ENCODE measurements at regions not wholly inside any gene's neighbourhood (a gene's known extent, or its start where the extent isn't known, plus 50 kb on each side); places are given as distances from the start of the nearest gene placed in this dataset.
A peak's percentile ranks its signal among the peaks of the same experiment; 100 is the strongest.

DNA sequence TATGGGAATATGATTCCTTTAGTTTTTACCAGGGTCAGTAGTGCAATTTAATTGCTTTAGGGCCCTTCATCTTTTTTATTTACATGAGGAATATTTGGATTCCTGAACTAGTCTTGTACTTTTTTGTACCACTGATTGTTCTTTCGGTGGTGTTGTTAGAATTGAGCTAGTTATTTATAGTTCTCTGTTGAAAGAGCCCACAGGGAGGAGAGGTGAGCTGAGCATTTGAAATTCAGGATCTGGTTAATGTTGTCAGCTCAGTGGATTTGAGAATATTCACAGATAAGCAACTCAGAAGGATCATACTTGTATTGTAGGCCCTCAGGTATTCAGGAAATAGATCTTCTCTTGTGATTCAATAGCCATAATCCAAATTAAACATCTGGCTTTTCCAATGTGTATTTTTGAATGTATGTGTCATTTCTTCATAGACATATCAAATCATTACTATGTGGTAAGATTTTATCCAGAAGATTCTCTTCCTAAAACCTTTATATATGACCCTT lies 613.2 kb downstream of the ISL1 start:
- ATAC-seq (no peak), DNase-seq (no peak)
- H3K9me3 ChIP-seq = no peaks in the 10 kb centered on the region
- H3K27me3 ChIP-seq = no peaks in the 10 kb centered on the region
- TF ChIP-seq, protein P1, sequence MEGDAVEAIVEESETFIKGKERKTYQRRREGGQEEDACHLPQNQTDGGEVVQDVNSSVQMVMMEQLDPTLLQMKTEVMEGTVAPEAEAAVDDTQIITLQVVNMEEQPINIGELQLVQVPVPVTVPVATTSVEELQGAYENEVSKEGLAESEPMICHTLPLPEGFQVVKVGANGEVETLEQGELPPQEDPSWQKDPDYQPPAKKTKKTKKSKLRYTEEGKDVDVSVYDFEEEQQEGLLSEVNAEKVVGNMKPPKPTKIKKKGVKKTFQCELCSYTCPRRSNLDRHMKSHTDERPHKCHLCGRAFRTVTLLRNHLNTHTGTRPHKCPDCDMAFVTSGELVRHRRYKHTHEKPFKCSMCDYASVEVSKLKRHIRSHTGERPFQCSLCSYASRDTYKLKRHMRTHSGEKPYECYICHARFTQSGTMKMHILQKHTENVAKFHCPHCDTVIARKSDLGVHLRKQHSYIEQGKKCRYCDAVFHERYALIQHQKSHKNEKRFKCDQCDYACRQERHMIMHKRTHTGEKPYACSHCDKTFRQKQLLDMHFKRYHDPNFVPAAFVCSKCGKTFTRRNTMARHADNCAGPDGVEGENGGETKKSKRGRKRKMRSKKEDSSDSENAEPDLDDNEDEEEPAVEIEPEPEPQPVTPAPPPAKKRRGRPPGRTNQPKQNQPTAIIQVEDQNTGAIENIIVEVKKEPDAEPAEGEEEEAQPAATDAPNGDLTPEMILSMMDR (IDR thresholded peaks at IDR 0.05) = no peak
- intact Hi-C loops (cut with DNase I) = no loop called here
- no peaks in the 10 kb centered on the region for H3K4me1 ChIP-seq
- no peak overlapping the region for H3K4me3 ChIP-seq
- no peaks in the 10 kb centered on the region for H3K36me3 ChIP-seq
- H3K27ac ChIP-seq = no peak overlapping the region

DNA sequence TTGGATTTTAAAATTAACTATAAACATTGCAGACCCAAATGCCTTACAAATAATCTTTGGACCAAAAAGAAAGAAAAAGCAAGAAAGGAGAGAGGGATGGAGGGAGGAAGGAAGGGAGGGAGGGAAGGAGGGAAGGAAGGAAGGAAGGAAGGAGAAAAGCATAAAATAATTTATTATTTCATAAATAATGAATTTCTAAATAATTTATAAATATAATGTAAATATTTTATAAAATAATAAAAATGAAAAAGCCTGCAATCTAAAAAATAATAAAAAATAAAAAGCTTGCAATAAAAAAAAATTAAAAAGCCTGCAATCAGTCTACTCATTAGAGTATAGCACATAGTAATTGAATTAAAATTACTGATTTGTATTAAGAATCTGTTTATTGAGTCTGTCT lies 614.3 kb downstream of the ISL1 start:
- Histone ChIP-seq H3K27me3 (no peaks in the 10 kb centered on the region), H3K27ac (no peak overlapping the region), H3K4me3 (no peak overlapping the region), H3K9me3 (no peaks in the 10 kb centered on the region), H3K36me3 (no peaks in the 10 kb centered on the region), H3K4me1 (no peaks in the 10 kb centered on the region)
- no peak for DNase-seq
- no peak for ATAC-seq
- intact Hi-C loops (cut with DNase I) = no loop called here
- TF ChIP-seq, protein P1 (IDR thresholded peaks at IDR 0.05) = no peak

DNA sequence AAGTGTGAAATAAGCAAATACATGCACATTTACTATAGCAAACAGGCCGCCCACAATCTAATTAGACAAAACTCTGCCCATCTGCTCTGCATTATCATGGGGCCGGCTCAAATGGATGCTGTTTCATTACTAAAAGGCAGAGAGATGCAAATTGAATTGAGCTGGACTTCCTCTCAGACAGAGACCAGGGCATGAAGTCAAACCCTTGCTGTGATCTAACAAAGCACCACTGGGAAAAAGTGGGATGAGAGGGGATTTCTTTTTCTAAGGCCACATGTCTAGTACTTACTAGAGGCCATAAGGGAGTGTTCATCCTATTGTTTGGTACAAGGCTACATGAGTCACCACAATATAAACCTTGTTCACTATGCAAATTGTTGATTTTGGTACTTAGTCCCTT lies 614.7 kb downstream of the ISL1 start:
- Histone ChIP-seq H3K9me3 (no peaks in the 10 kb centered on the region), H3K4me1 (no peaks in the 10 kb centered on the region), H3K4me3 (no peak overlapping the region), H3K36me3 (no peaks in the 10 kb centered on the region), H3K27me3 (no peaks in the 10 kb centered on the region), H3K27ac (no peak overlapping the region)
- no peak for ATAC-seq
- TF ChIP-seq, protein P1 (IDR thresholded peaks at IDR 0.05) = no peak
- DNase-seq = no peak
- intact Hi-C loops (cut with DNase I) = no loop called here

DNA sequence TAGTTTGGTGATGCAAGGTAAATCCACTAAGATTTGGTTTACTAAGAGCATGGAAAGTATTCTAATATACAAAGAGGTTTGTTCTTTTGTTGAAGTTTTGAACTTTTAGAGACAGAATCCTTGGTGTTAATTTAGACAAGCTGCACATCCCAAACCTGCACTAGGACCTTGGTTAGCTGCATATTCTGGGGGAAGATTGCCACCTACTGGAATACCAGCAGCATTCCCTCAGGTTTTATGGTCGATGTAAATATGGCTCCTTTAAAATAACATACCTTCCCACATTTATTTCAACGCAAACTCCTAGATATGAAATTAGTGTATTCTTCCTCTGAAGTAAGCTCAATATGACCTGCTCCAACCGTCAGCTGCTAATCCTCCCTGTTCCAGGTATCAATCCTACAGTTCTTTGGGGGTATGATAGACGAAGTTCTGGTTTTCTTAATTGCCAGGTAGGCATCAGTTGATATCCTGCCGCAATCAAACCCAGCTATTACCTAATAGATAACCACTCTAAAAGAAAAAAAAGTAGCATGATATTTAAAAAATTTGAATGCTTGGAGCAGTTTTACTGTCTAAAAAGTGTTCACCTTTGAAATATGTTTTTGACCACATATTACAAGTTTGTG lies 624.1 kb downstream of the ISL1 start:
- Histone ChIP-seq H3K4me1 (no peaks in the 10 kb centered on the region), H3K36me3 (no peaks in the 10 kb centered on the region), H3K27me3 (no peaks in the 10 kb centered on the region), H3K4me3 (no peak overlapping the region), H3K27ac (no peak overlapping the region), H3K9me3 (no peaks in the 10 kb centered on the region)
- TF ChIP-seq, protein P1 (IDR thresholded peaks at IDR 0.05) = peak; percentile 55
- DNase-seq (no peak), ATAC-seq (peak; percentile 63)
- intact Hi-C loops (cut with DNase I) = no loop called here

- Histone ChIP-seq H3K4me3 (no peak overlapping the region), H3K4me1 (no peaks in the 10 kb centered on the region), H3K36me3 (no peaks in the 10 kb centered on the region), H3K9me3 (no peaks in the 10 kb centered on the region), H3K27me3 (no peaks in the 10 kb centered on the region), H3K27ac (no peak overlapping the region)
- intact Hi-C loops (cut with DNase I) = no loop called here
- ATAC-seq = no peak
- DNase-seq = no peak
- TF ChIP-seq, protein P1 (IDR thresholded peaks at IDR 0.05) = no peak
Measured at GRCh38 chr5:52010454-52010853, 627.2 kb downstream of the ISL1 start.

DNA sequence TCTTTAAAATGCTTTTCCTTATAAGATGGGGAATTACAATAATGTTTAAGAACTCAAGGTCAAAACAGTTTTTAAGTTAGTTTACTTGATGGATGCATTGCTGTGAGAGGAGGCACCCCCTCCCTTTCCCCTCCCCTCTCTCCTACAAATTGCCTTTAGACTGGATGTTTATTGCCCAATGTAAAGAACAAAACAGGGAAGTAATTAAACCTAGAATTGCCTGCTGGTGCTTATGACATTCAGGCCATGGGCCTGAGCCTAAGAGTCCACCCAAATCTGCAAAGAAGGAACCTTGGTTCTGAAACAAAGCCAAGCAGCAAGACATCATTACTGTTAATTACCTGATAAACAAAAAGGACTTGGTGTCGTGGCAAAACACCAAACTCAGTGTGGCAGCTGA lies 630.3 kb downstream of the ISL1 start:
- Histone ChIP-seq H3K27ac (no peak overlapping the region), H3K27me3 (no peaks in the 10 kb centered on the region), H3K4me1 (no peaks in the 10 kb centered on the region), H3K36me3 (no peaks in the 10 kb centered on the region), H3K4me3 (no peak overlapping the region), H3K9me3 (no peaks in the 10 kb centered on the region)
- no peak for DNase-seq
- intact Hi-C loops (cut with DNase I) = no loop called here
- no peak for ATAC-seq
- TF ChIP-seq, protein P1 (IDR thresholded peaks at IDR 0.05) = no peak

Measured in upper lobe of right lung (tissue), 1 donor.